C4-2B (cell line): ENCODE measurements at regions not wholly inside any gene's neighbourhood (a gene's known extent, or its start where the extent isn't known, plus 50 kb on each side); places are given as distances from the start of the nearest gene placed in this dataset.

Source experiments
- CTCF ChIP-seq: fragments of 450-650 bp; conservative IDR thresholded peaks from 2 replicates; pipeline ENCODE4 v1.5.1; 2017; ENCODE audit warnings: mild to moderate bottlenecking
- ZFX ChIP-seq: fragments of 450-650 bp; IDR thresholded peaks from 2 replicates; pipeline ENCODE4 v1.6.1; 2017

GRCh38 chr2:204336153-204336744, 209.0 kb upstream of the PARD3B start:
- TF ChIP-seq CTCF = no peak
- no peak for TF ChIP-seq ZFX
